Esophagus squamous epithelium (tissue), 5 donors: ENCODE measurements at regions not wholly inside any gene's neighbourhood (a gene's known extent, or its start where the extent isn't known, plus 50 kb on each side); places are given as distances from the start of the nearest gene placed in this dataset.
"Not testable (repeated sequence)": the region's sequence is repeated elsewhere in the genome, so short reads cannot be mapped to it uniquely, and the experiment has no call there.

ENCODE experiments used
- DNase-seq: peaks from one replicate; lab custom pipeline; 2025; lab: John Stamatoyannopoulos, UW
- H3K27ac ChIP-seq, 4 donors: fragments of 200-600 bp; sonication (generic); one replicate each; pipeline ENCODE4 v1.5.1; 2016 to 2019; ENCODE audit warnings: mild to moderate bottlenecking in 1 of 4
- H3K27me3 ChIP-seq, 4 donors: fragments of 200-600 bp; sonication (generic); 1 replicate in 3 of 4; 2 replicates in 1 of 4; pipeline versions ENCODE4 v1.5.1 to v1.6.0; 2017 to 2021; ENCODE audit warnings: antibody characterized with exemption in 1 of 4
- H3K36me3 ChIP-seq, 3 donors: fragments of 200-600 bp; sonication (generic); one replicate each; pipeline ENCODE4 v1.5.1; 2016 to 2019
- H3K4me1 ChIP-seq, 3 donors: fragments of 200-600 bp; sonication (generic); one replicate each; pipeline ENCODE4 v1.5.1; 2017 to 2019
- H3K4me3 ChIP-seq, 4 donors: fragments of 200-600 bp; sonication (generic); 1 replicate in 3 of 4; 2 replicates in 1 of 4; pipeline ENCODE4 v1.5.1; 2016 to 2019; ENCODE audit warnings: mild to moderate bottlenecking in 2 of 4, moderate library complexity in 1 of 4
- H3K9me3 ChIP-seq, 3 donors: fragments of 200-600 bp; sonication (generic); one replicate each; pipeline ENCODE4 v1.5.1; 2016 to 2019
- POLR2A ChIP-seq, 4 donors: fragments of 450-650 bp; IDR thresholded peaks; one replicate each; pipeline ENCODE4 v1.6.1; 2017; ENCODE audit warnings: antibody characterized with exemption in 4 of 4, mild to moderate bottlenecking in 4 of 4, moderate library complexity in 3 of 4
- WGBS, 2 donors: methylation state at CpG; one replicate each; pipeline ENCODE4 v1.1.5; 2018; 5-methylcytosine and 5-hydroxymethylcytosine counted together
- intact Hi-C: fragments of 100-400 bp; cut with DNase I; formaldehyde crosslinking; loops from one replicate; pipeline ENCODE4 v1.15.0; 2022
- TF ChIP-seq, protein P1 (sequence below), 6 experiments: fragments of 450-650 bp in 4 of 6; fragments of 200-600 bp in 2 of 6; sonication (generic) in 2 of 6; IDR thresholded peaks; one replicate each; pipeline ENCODE4 v1.5.1; 2016 to 2019; ENCODE audit warnings: antibody characterized with exemption in 6 of 6, mild to moderate bottlenecking in 4 of 6, moderate library complexity in 4 of 6
- donor health status: DM: yes; HTN: yes; CAD: no.

DNA sequence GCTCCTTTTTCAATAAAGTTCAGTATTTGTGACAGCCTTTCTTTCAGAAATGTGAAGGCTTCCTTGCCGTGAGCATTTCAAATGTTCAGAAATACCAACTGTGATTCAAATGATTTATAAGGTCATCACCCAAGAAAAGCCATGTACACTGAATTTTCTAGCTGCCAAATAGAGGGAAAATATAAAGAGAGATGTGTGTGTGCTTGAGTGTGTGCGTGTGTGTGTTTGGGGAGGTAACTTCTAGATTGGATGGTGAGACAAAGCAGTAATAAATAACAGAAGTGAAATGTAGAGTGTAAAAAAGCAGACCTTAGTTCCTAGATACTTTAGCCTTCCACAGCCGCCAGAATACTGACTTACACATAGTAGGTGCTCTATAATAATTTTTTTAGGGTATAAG, 577.4 kb downstream of the TBL1XR1 start:
- 66 to 73% methylated on average over 3 of the region's 3 CpGs for WGBS, 2 donors
- H3K27me3 ChIP-seq: no peaks in the 10 kb centered on the region
- no peaks in the 10 kb centered on the region for H3K4me1 ChIP-seq
- no peak for TF ChIP-seq POLR2A (IDR thresholded peaks at IDR 0.05)
- TF ChIP-seq, protein P1, sequence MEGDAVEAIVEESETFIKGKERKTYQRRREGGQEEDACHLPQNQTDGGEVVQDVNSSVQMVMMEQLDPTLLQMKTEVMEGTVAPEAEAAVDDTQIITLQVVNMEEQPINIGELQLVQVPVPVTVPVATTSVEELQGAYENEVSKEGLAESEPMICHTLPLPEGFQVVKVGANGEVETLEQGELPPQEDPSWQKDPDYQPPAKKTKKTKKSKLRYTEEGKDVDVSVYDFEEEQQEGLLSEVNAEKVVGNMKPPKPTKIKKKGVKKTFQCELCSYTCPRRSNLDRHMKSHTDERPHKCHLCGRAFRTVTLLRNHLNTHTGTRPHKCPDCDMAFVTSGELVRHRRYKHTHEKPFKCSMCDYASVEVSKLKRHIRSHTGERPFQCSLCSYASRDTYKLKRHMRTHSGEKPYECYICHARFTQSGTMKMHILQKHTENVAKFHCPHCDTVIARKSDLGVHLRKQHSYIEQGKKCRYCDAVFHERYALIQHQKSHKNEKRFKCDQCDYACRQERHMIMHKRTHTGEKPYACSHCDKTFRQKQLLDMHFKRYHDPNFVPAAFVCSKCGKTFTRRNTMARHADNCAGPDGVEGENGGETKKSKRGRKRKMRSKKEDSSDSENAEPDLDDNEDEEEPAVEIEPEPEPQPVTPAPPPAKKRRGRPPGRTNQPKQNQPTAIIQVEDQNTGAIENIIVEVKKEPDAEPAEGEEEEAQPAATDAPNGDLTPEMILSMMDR (IDR thresholded peaks at IDR 0.05): no peak
- no peaks in the 10 kb centered on the region for H3K36me3 ChIP-seq
- intact Hi-C loops: no loop called here
- no peak for DNase-seq
- no peak overlapping the region for H3K27ac ChIP-seq
- no peaks in the 10 kb centered on the region for H3K9me3 ChIP-seq
- no peak overlapping the region for H3K4me3 ChIP-seq

DNA sequence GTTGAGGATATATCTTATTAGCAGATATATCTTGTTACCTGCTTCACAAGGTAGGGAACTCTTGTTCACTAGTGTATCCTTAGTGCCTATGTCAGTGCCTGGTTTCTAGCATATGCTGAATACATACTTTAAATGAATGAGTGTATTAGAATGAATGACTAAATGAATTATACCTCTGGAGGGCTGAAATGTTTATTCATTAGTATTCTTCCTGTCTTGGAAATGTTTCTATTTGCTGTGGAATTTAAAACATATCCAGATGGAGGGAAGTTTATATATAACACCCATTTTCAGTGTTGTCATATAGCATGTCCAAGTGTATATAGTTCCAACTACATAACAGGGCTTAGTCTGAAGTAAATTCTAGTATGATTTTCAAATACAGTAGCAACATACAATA, 581.5 kb downstream of the TBL1XR1 start:
- TF ChIP-seq, protein P1 (IDR thresholded peaks at IDR 0.05): no peak
- no peaks in the 10 kb centered on the region for H3K36me3 ChIP-seq
- intact Hi-C loops: no loop called here
- no peak overlapping the region for H3K27ac ChIP-seq
- H3K9me3 ChIP-seq: no peaks in the 10 kb centered on the region
- no peaks in the 10 kb centered on the region for H3K27me3 ChIP-seq
- no peak for DNase-seq
- no peak overlapping the region for H3K4me3 ChIP-seq
- H3K4me1 ChIP-seq: no peaks in the 10 kb centered on the region

DNA sequence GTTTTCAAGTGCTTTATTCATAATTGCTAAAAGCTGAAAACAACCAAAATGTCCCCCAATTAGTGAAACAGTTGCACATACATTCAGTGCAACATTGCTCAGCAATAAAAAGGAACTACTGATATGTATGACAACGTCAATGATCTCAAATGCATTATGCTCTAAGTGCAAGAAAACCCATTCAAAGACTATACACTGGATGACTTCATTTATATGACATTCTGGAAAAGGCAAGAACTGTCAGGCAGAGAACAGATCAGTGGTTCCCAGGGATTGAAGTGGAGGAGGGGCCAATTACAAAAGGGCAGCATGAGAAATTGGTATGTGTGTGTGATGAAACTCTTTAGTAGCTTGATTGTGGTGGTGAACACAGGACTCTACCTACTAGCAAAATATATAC, 585.6 kb downstream of the TBL1XR1 start:
- H3K36me3 ChIP-seq: no peaks in the 10 kb centered on the region
- no peak overlapping the region for H3K27ac ChIP-seq
- H3K4me3 ChIP-seq: no peak overlapping the region
- no peaks in the 10 kb centered on the region for H3K27me3 ChIP-seq
- no peak for DNase-seq
- no peaks in the 10 kb centered on the region for H3K9me3 ChIP-seq
- intact Hi-C loops: no loop called here
- no peaks in the 10 kb centered on the region for H3K4me1 ChIP-seq
- TF ChIP-seq, protein P1 (IDR thresholded peaks at IDR 0.05): no peak
- TF ChIP-seq POLR2A (IDR thresholded peaks at IDR 0.05): no peak
- 50 to 58% methylated on average over 1 of the region's 1 CpG for WGBS, 2 donors

DNA sequence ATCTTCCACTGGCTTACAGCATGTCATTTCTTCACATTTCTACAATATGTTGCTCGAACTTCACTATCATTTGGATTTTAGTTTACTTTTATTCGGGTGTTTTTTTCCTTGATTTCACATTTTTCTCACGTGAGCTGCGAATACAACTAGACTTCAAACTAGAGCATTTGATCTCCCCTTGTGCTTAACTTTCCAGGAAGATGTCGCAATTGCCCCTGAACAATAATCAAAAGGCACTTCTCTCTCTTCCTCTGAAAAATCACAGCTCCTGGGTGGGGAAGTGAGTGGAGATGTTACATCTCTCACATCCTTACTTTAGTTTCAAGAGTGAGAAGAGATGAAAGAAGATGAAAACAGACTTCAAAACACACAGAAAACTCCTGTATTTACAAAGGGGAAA, 587.9 kb downstream of the TBL1XR1 start:
- intact Hi-C loops: no loop called here
- Histone ChIP-seq H3K9me3 (no peaks in the 10 kb centered on the region), H3K36me3 (no peaks in the 10 kb centered on the region), H3K4me1 (no peaks in the 10 kb centered on the region), H3K27me3 (no peaks in the 10 kb centered on the region), H3K4me3 (no peak overlapping the region), H3K27ac (no peak overlapping the region)
- WGBS, 2 donors: 68 to 71% methylated on average over 5 of the region's 5 CpGs
- TF ChIP-seq, protein P1 (IDR thresholded peaks at IDR 0.05): no peak
- no peak for TF ChIP-seq POLR2A (IDR thresholded peaks at IDR 0.05)
- DNase-seq: no peak

DNA sequence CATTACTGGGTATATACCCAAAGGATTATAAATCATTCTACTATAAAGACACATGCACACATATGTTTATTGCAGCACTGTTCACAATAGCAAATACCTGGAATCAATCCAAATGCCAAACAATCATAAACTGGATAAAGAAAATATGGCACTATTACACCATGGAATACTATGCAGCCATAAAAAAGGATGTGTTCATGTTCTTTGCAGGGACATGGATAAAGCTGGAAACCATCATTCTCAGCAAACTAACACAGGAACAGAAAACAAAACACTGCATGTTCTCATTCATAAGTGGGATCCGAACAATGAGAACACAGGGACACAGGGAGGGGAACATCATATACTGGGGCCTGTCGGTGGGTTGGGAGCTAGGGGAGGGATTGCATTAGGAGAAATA, 591.7 kb downstream of the TBL1XR1 start:
- WGBS, 2 donors: 85 to 88% methylated on average over 2 of the region's 2 CpGs

DNA sequence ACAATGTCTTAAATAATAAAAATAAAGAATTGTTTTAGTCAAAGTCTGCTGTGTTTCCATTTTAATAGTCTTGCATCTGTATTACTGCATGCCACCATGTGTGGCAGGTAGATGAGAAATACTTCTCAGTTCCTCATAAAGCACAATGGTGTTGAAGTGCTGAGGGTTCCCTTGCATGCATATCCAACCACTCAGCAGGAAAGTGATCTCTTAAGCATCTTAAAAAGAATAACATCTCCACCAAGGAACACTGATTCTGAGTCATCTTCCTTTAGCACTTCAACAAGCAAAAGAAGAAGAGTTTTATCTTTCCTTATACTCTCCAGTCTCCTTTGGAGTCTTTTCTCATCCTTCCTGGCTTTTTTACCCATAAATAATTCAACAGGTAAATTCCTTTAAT, 602.0 kb downstream of the TBL1XR1 start:
- Histone ChIP-seq H3K36me3 (no peaks in the 10 kb centered on the region), H3K27me3 (no peaks in the 10 kb centered on the region), H3K9me3 (no peaks in the 10 kb centered on the region), H3K4me1 (no peaks in the 10 kb centered on the region), H3K4me3 (no peak overlapping the region), H3K27ac (no peak overlapping the region)
- no peak for TF ChIP-seq POLR2A (IDR thresholded peaks at IDR 0.05)
- TF ChIP-seq, protein P1 (IDR thresholded peaks at IDR 0.05): no peak
- intact Hi-C loops: no loop called here
- no peak for DNase-seq

More for the DNA sequence above, 591.7 kb downstream of the TBL1XR1 start:
- H3K27ac ChIP-seq, H3K9me3 ChIP-seq, DNase-seq, H3K4me1 ChIP-seq, H3K27me3 ChIP-seq, H3K4me3 ChIP-seq, intact Hi-C loops, H3K36me3 ChIP-seq: not testable (repeated sequence)
